SK-N-MC (cell line): ENCODE measurements at regions not wholly inside any gene's neighbourhood (a gene's known extent, or its start where the extent isn't known, plus 50 kb on each side); places are given as distances from the start of the nearest gene placed in this dataset.
"Not testable (repeated sequence)": the region's sequence is repeated elsewhere in the genome, so short reads cannot be mapped to it uniquely, and the experiment has no call there.

Experiments
- DNase-seq: peaks from one replicate; pipeline ENCODE4 v3.0.0-alpha.2; 2011; ENCODE audit warnings: low read depth, low spot score
- H3K27ac ChIP-seq: fragments of 200-600 bp; sonication (generic); 2 replicates; pipeline ENCODE4 v1.5.1; 2016; ENCODE audit warnings: mixed run types
- H3K36me3 ChIP-seq: fragments of 200-600 bp; sonication (generic); 2 replicates; pipeline ENCODE4 v1.6.1; 2017; ENCODE audit warnings: antibody characterized with exemption, low read length, mixed read lengths; ENCODE audit not compliant: insufficient read depth
- H3K4me3 ChIP-seq: fragments of 200-600 bp; sonication (generic); 2 replicates; pipeline ENCODE4 v1.5.1; 2016
- H3K9ac ChIP-seq: fragments of 200-600 bp; sonication (generic); 2 replicates; pipeline ENCODE4 v1.8.0; 2017; ENCODE audit warnings: mixed run types, mixed read lengths; ENCODE audit not compliant: insufficient read length
- H3K9me3 ChIP-seq: fragments of 200-600 bp; sonication (generic); 2 replicates; pipeline ENCODE4 v1.6.1; 2017; ENCODE audit warnings: low read depth, mild to moderate bottlenecking, antibody characterized with exemption, low read length, moderate library complexity, mixed read lengths
- EZH2 ChIP-seq: fragments of 200-600 bp; sonication (generic); IDR thresholded peaks from one replicate; pipeline ENCODE4 v1.6.1; 2017; ENCODE audit warnings: antibody characterized with exemption
- FOXP2 ChIP-seq: optimal IDR thresholded peaks from 2 replicates; pipeline ENCODE3; 2011; ENCODE audit warnings: mild to moderate bottlenecking, moderate library complexity; ENCODE audit not compliant: insufficient read depth; ENCODE audit errors: extremely low read length, control extremely low read depth
- POLR2AphosphoS5 ChIP-seq: IDR thresholded peaks from 2 replicates; pipeline ENCODE4 v1.6.1; 2012; ENCODE audit warnings: mild to moderate bottlenecking, low read depth, low read length, borderline replicate concordance

DNA sequence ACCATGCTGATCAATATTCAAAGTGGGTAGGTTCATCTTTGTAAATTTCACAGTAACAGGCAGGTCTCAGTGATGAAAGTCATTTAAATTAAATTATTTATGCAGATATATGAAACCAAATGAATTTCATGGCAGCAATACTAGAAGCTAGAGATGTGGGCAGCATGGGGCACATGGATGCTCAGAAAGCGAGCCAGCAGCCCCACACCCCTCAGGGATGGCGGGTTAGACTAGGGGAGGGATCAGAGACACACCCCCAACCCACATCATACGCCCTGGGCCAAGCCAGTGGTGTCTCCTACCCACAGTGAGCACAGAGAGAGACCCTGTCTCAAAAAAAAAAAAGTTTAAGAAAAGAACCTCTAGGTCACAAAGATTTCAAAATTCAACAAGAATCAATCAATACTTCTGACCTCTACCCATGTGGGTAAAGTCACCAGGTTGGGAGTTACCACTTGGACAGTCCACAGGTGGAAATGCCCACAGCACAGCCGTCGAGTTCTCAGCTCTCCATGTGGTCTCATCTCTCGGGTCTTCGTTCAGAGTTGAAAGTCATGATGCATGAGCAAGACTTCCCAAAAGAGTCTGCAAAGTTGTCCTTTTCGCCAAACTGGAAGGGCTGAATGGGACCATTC lies 79.3 kb upstream of the PPP2R2D start:
- DNase-seq = no peak
- TF ChIP-seq EZH2 = no peak
- no peak for TF ChIP-seq POLR2AphosphoS5
- TF ChIP-seq FOXP2 = no peak
- no peaks in the 10 kb centered on the region for H3K9me3 ChIP-seq
- H3K27ac ChIP-seq = no peak overlapping the region
- H3K36me3 ChIP-seq = no peaks in the 10 kb centered on the region
- H3K9ac ChIP-seq = no peak overlapping the region
- no peak overlapping the region for H3K4me3 ChIP-seq

DNA sequence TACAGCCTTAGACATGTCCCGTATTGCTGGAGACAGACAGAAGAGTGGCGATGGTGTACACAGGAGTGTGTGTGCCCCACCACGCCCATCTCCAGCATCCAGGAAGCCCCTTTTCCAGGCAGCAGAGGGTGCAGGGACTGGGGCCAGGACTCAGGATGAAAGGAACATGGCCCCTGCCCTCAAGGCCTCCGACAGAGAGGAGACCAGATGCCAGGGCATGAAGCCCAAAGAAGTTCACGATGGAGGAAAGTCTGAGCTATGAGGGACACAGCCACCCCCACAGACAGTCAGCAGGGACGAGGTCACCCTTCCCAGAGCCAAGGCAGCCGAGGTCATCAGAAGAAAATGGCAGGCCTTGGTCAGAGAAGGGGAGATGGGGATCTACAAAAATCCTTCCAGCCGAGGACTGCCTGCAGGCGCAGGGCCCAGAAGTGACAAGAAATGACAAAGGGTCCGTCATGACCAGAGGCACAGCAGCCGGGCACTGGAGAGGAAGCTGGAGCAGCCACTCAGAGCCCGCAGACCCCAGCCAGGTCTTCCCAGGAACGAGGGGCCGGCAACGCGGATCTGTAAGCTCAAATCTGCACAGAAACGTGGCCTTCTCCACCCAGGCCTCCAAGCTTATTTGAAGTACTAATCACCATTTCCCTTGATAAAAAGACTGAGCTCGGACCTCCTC lies 78.7 kb upstream of the PPP2R2D start:
- no peak overlapping the region for H3K9ac ChIP-seq
- TF ChIP-seq FOXP2 = no peak
- TF ChIP-seq POLR2AphosphoS5 = no peak
- TF ChIP-seq EZH2 = no peak
- H3K27ac ChIP-seq = no peak overlapping the region
- no peak overlapping the region for H3K4me3 ChIP-seq
- no peaks in the 10 kb centered on the region for H3K36me3 ChIP-seq
- no peak for DNase-seq
- no peaks in the 10 kb centered on the region for H3K9me3 ChIP-seq

DNA sequence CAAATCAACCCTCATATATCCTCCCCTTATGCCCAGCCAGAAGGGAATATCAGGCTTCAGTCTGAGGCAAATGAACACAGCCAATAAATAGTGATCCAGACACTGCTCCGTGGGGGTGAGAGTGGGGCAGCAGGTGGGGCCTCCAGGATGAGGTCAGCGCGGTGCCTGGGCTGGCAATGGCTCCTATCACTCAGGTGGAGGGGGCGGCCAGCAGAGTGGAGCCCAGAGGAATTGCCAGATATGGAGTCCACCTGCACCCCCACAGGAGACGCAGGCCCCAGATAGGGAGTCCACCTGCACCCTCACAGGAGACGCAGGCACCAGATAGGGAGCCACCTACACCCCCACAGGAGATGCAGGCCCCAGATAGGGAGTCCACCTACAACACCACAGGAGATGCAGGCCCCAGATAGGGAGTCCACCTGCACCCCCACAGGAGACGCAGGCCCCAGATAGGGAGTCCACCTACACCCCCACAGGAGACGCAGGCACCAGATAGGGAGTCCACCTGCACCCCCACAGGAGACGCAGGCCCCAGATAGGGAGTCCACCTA lies 78.0 kb upstream of the PPP2R2D start:
- Histone ChIP-seq H3K4me3 (no peak overlapping the region), H3K36me3 (no peaks in the 10 kb centered on the region), H3K9ac (no peak overlapping the region), H3K9me3 (no peaks in the 10 kb centered on the region), H3K27ac (no peak overlapping the region)
- no peak for DNase-seq
- TF ChIP-seq POLR2AphosphoS5 (no peak), FOXP2 (no peak), EZH2 (no peak)

DNA sequence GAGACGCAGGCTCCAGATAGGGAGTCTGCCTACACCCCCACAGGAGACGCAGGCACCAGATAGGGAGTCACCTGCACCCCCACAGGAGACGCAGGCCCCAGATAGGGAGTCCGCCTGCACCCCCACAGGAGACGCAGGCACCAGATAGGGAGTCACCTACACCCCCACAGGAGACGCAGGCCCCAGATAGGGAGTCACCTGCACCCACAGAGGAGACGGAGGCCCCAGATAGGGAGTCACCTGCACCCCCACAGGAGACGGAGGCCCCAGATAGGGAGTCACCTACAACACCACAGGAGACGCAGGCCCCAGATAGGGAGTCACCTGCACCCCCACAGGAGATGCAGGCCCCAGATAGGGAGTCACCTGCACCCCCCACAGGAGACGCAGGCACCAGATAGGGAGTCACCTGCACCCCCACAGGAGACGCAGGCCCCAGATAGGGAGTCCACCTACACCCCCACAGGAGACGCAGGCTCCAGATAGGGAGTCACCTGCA lies 77.2 kb upstream of the PPP2R2D start:
- not testable (repeated sequence) for H3K36me3 ChIP-seq, DNase-seq, H3K4me3 ChIP-seq, H3K9me3 ChIP-seq, H3K9ac ChIP-seq, H3K27ac ChIP-seq

DNA sequence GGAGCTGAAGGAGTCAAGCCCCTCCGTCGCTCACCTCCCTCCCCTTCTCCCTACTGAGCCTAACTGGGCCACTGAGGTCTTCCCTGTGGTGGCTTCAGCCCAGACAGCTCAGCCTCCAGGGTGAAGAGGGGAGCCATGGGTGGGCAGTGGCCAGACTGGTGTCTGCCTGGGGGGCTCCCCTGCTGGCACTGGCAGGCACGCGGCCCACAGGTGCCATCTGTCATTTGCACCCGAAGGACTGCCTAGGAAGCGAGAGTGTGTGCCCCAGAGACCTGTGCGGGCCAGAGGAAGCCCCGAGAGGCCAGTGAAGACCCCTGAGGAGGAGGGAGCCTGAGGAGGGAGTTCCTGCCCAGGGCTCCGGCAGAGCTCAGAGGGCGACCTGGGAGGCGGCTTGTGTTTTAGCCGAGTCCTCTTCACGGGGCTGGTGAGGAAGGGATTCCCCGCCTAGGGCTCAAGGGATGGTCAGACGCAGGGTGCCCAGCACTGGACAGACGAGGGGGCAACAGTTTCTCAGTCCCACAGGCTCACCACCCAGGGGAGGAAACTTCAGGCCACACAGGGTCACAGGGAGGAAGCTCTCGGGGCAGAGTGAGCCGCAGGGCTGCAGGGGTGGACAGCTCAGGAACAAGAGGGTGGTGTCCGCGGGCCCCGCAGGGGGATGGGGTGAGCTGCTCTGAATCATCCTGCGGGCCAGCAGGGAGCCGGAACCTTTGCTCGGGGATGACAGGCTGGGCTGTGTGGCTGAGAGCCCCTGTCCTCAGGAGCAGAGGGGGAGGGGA lies 76.2 kb upstream of the PPP2R2D start:
- H3K9ac ChIP-seq = no peak overlapping the region
- H3K9me3 ChIP-seq = no peaks in the 10 kb centered on the region
- H3K27ac ChIP-seq = no peak overlapping the region
- H3K4me3 ChIP-seq = no peak overlapping the region
- TF ChIP-seq EZH2 (no peak), POLR2AphosphoS5 (no peak), FOXP2 (no peak)
- no peak for DNase-seq
- no peaks in the 10 kb centered on the region for H3K36me3 ChIP-seq

DNA sequence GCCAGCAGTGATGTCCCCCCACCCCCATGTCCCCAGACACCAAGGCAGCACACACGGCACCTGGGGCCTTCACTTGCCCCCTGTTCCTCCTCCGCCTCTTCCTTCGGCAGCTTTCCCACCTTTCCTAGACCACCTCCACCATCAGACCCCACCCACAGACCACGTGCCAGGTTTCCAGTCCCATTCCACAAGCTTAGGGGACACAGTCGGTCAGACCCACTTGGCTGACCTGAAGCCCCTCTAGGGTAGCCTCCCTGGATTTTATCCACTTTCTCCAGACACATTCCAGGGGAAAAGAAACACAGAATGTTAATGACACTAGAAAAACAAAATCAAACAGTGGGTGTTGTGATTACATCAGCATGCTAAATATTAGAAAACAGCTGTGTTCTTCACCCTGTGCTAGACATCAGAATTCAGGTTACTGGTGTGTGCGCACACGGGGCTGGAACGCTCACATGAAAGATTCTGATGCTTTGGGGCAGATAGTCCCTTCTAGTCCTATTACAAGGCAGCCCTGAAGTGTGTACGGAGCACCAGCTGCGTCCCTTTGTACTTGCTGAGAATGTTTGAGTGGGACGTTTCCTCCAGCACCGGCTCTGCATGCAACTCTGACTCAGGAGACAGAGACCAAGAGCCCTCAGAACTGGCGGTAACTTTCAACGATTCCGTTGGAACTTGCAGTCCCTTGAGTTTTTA lies 75.5 kb upstream of the PPP2R2D start:
- no peak for DNase-seq
- no peaks in the 10 kb centered on the region for H3K9me3 ChIP-seq
- no peak overlapping the region for H3K4me3 ChIP-seq
- H3K36me3 ChIP-seq = no peaks in the 10 kb centered on the region
- H3K9ac ChIP-seq = no peak overlapping the region
- no peak overlapping the region for H3K27ac ChIP-seq
- TF ChIP-seq POLR2AphosphoS5 (no peak), FOXP2 (no peak), EZH2 (no peak)

DNA sequence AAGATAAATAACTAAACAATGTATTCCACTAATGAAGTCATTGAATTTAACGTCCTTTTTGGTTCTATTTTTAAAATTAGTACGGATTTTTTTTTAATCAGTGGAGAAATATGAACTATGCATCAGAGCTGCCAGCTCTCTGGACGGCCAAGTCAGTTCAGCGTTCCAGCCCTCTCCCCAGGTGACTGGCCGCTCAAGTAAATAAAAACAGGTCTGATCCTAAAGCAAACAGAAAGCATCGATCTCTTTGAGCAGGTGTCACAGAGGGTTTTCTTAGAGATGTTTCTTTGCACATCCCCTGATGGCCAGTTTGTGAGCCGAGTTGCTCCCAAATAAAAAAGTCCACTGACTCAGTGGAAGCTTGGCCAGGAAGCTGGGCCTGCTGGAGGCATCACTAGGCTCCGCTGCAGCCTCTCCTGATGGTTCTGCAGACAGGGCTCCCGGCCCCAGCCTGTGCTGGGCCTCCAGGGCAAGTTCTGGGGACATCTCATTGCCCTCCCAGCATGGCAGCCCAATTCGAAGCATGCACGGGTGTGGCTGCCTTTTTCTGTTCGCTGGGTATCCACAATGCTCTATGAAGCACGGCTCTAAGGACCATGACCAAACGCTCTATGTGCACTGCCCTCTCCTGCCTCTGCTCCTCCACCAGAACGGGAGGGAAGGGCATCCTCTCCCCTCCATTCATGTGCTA lies 74.7 kb upstream of the PPP2R2D start:
- DNase-seq = no peak
- no peak overlapping the region for H3K27ac ChIP-seq
- no peak overlapping the region for H3K9ac ChIP-seq
- no peak for TF ChIP-seq EZH2
- TF ChIP-seq FOXP2 = no peak
- no peak for TF ChIP-seq POLR2AphosphoS5
- H3K36me3 ChIP-seq = no peaks in the 10 kb centered on the region
- no peaks in the 10 kb centered on the region for H3K9me3 ChIP-seq
- no peak overlapping the region for H3K4me3 ChIP-seq
